Smooth muscle cell (in vitro differentiated cells): ENCODE measurements at regions not wholly inside any gene's neighbourhood (a gene's known extent, or its start where the extent isn't known, plus 50 kb on each side); places are given as distances from the start of the nearest gene placed in this dataset.

Experiments
- DNase-seq: peaks from one replicate; lab custom pipeline; 2025; ENCODE audit not compliant: unreplicated experiment; lab: John Stamatoyannopoulos, UW
- H2AFZ ChIP-seq: fragments of 200-600 bp; sonication (generic); 2 replicates; pipeline ENCODE4 v1.6.0; 2016; ENCODE audit warnings: antibody characterized with exemption, low read depth, mild to moderate bottlenecking
- H3F3A ChIP-seq: fragments of 200-600 bp; sonication (generic); 2 replicates; pipeline ENCODE4 v1.6.0; 2017; ENCODE audit warnings: antibody characterized with exemption, low read depth
- H3K27ac ChIP-seq: fragments of 200-600 bp; sonication (generic); 2 replicates; pipeline ENCODE4 v1.5.1; 2016; ENCODE audit warnings: low read depth, mild to moderate bottlenecking
- H3K27me3 ChIP-seq: fragments of 200-600 bp; sonication (generic); 2 replicates; pipeline ENCODE4 v1.6.1; 2016; ENCODE audit warnings: low read depth, mild to moderate bottlenecking
- H3K36me3 ChIP-seq: fragments of 200-600 bp; sonication (generic); 2 replicates; pipeline ENCODE4 v1.5.1; 2016; ENCODE audit warnings: low read depth
- H3K4me1 ChIP-seq: fragments of 200-600 bp; sonication (generic); 2 replicates; pipeline ENCODE4 v1.5.1; 2016; ENCODE audit warnings: low read depth
- H3K4me2 ChIP-seq: fragments of 200-600 bp; sonication (generic); 2 replicates; pipeline ENCODE4 v1.6.0; 2016; ENCODE audit warnings: mild to moderate bottlenecking
- H3K4me3 ChIP-seq: fragments of 200-600 bp; sonication (generic); 2 replicates; pipeline ENCODE4 v1.5.1; 2016; ENCODE audit warnings: mild to moderate bottlenecking
- H3K79me2 ChIP-seq: fragments of 200-600 bp; sonication (generic); 2 replicates; pipeline ENCODE4 v1.6.0; 2016; ENCODE audit warnings: low read depth, mild to moderate bottlenecking
- H3K9ac ChIP-seq: fragments of 200-600 bp; sonication (generic); 2 replicates; pipeline ENCODE4 v1.6.0; 2016; ENCODE audit warnings: low read depth
- H3K9me3 ChIP-seq: fragments of 200-600 bp; sonication (generic); replicated peaks from 2 replicates; pipeline ENCODE4 v1.5.1; 2016; ENCODE audit warnings: low read depth
- H4K20me1 ChIP-seq: fragments of 200-600 bp; sonication (generic); 2 replicates; pipeline ENCODE4 v1.6.0; 2016; ENCODE audit warnings: low read depth
- WGBS: methylation state at CpG from one replicate; pipeline ENCODE4 v1.1.7; 2016; ENCODE audit warnings: low lambda C conversion rate; 5-methylcytosine and 5-hydroxymethylcytosine counted together
- TF ChIP-seq, protein P1 (sequence below): fragments of 200-600 bp; sonication (generic); IDR thresholded peaks from 2 replicates; pipeline ENCODE4 v1.5.1; 2017; ENCODE audit warnings: borderline replicate concordance, mild to moderate bottlenecking, antibody characterized with exemption; ENCODE audit not compliant: insufficient read depth, poor library complexity, severe bottlenecking

- peaks cover 21% of the 10 kb centered on the region for H3K27me3 ChIP-seq
- 91% methylated on average over 4 of the region's 4 CpGs for WGBS
- H3K79me2 ChIP-seq: no peaks in the 10 kb centered on the region
- TF ChIP-seq, protein P1, sequence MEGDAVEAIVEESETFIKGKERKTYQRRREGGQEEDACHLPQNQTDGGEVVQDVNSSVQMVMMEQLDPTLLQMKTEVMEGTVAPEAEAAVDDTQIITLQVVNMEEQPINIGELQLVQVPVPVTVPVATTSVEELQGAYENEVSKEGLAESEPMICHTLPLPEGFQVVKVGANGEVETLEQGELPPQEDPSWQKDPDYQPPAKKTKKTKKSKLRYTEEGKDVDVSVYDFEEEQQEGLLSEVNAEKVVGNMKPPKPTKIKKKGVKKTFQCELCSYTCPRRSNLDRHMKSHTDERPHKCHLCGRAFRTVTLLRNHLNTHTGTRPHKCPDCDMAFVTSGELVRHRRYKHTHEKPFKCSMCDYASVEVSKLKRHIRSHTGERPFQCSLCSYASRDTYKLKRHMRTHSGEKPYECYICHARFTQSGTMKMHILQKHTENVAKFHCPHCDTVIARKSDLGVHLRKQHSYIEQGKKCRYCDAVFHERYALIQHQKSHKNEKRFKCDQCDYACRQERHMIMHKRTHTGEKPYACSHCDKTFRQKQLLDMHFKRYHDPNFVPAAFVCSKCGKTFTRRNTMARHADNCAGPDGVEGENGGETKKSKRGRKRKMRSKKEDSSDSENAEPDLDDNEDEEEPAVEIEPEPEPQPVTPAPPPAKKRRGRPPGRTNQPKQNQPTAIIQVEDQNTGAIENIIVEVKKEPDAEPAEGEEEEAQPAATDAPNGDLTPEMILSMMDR: no peak
- H3K4me2 ChIP-seq: no peak overlapping the region
- H3K4me3 ChIP-seq: no peak overlapping the region
- no peaks in the 10 kb centered on the region for H3K36me3 ChIP-seq
- H3K4me1 ChIP-seq: no peaks in the 10 kb centered on the region
- H3F3A ChIP-seq: no peaks in the 10 kb centered on the region
- no peak overlapping the region for H3K27ac ChIP-seq
- no peaks in the 10 kb centered on the region for H3K9me3 ChIP-seq
- no peaks in the 10 kb centered on the region for H4K20me1 ChIP-seq
- no peak overlapping the region for H2AFZ ChIP-seq
- H3K9ac ChIP-seq: no peak overlapping the region
- DNase-seq: no peak
Measured at GRCh38 chr14:66388516-66388915, 97.7 kb upstream of the CCDC196 start.

GRCh38 chr14:66389481-66389880 lies 96.7 kb upstream of the CCDC196 start:
- H3K79me2 ChIP-seq: no peaks in the 10 kb centered on the region
- TF ChIP-seq, protein P1: no peak
- no peak overlapping the region for H3K4me3 ChIP-seq
- H3K27ac ChIP-seq: no peak overlapping the region
- no peaks in the 10 kb centered on the region for H4K20me1 ChIP-seq
- peaks cover 21% of the 10 kb centered on the region for H3K27me3 ChIP-seq
- WGBS: 77% methylated on average over 1 of the region's 1 CpG
- H3K9ac ChIP-seq: no peak overlapping the region
- no peaks in the 10 kb centered on the region for H3K9me3 ChIP-seq
- H3K36me3 ChIP-seq: no peaks in the 10 kb centered on the region
- no peaks in the 10 kb centered on the region for H3F3A ChIP-seq
- H3K4me2 ChIP-seq: no peak overlapping the region
- no peaks in the 10 kb centered on the region for H3K4me1 ChIP-seq
- H2AFZ ChIP-seq: no peak overlapping the region
- DNase-seq: no peak

DNA sequence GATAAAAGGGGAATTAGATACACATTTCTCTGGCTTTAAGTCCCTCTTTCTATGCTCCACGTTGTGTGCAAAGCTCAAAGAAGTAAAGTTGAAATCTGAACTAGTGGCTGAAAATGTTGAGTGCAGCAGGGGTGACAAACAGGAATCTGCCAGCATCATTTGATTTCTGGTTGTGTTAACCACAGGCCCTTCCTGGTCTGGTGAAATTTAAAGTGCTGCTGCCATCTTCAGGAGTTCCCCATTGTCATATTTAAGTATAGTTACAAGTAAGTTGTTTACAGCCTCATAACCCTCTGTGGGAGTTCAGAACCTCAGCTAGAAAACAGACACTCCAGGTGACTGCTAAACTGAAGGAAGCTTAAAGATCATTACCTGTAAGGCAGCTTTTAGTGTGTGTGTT lies 90.9 kb upstream of the CCDC196 start:
- WGBS: 35% methylated on average over 1 of the region's 1 CpG
- no peak overlapping the region for H2AFZ ChIP-seq

GRCh38 chr14:66396164-66396563 lies 90.0 kb upstream of the CCDC196 start:
- Histone ChIP-seq H3K4me1 (no peaks in the 10 kb centered on the region), H2AFZ (no peak overlapping the region), H3K79me2 (no peaks in the 10 kb centered on the region), H3F3A (no peaks in the 10 kb centered on the region), H3K27me3 (peaks cover 33% of the 10 kb centered on the region), H4K20me1 (no peaks in the 10 kb centered on the region), H3K4me2 (no peak overlapping the region), H3K4me3 (no peak overlapping the region), H3K9me3 (no peaks in the 10 kb centered on the region), H3K27ac (no peak overlapping the region), H3K9ac (no peak overlapping the region), H3K36me3 (no peaks in the 10 kb centered on the region)
- no peak for DNase-seq
- WGBS: 87% methylated on average over 4 of the region's 4 CpGs
- TF ChIP-seq, protein P1: no peak

More for the DNA sequence above, 90.9 kb upstream of the CCDC196 start:
- Histone ChIP-seq H3K27ac (no peak overlapping the region), H3K4me1 (no peaks in the 10 kb centered on the region), H3K27me3 (peaks cover 32% of the 10 kb centered on the region), H3K79me2 (no peaks in the 10 kb centered on the region), H3F3A (no peaks in the 10 kb centered on the region), H3K9ac (no peak overlapping the region), H4K20me1 (no peaks in the 10 kb centered on the region), H3K4me2 (no peak overlapping the region), H3K9me3 (no peaks in the 10 kb centered on the region), H3K36me3 (no peaks in the 10 kb centered on the region), H3K4me3 (no peak overlapping the region)
- DNase-seq: no peak
- TF ChIP-seq, protein P1: no peak
